ENCODE measurements at regions not wholly inside any gene's neighbourhood (a gene's known extent, or its start where the extent isn't known, plus 50 kb on each side); places are given as distances from the start of the nearest gene placed in this dataset.
"Not testable (repeated sequence)": the region's sequence is repeated elsewhere in the genome, so short reads cannot be mapped to it uniquely, and the experiment has no call there.

DNA sequence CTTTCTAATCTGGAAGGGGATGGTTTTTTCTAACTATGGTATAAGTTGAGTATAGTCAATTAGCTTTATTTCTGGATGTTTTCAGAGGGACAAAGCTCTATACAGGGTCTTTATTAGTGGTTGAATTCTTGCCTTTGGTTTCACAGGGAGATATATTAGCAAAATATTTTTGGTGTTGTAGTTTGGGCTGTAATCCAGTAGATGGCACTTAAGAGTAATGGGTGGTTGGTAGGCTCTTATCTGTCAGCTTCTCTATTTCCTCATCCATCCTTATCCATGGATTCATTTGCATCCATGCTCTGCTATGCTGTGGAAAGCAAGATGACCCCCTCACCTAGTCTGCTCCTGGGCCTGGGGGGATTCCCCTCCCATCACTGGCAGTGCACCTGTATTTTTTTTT, 363.6 kb upstream of the CYLC2 start:
- no peaks in the 10 kb centered on the region for H3K36me3 ChIP-seq (ENCODE audit: control insufficient read depth, insufficient read depth, low read length)
- H3K27ac ChIP-seq (ENCODE audit: low read length) = no peak overlapping the region
- H3K4me3 ChIP-seq (ENCODE audit: low read length) = no peak overlapping the region
- H3K27me3 ChIP-seq (ENCODE audit: control insufficient read depth, insufficient read depth, low read length) = no peaks in the 10 kb centered on the region
- DNase-seq (ENCODE audit: low read depth, low spot score) = no peak
- H3K4me1 ChIP-seq (ENCODE audit: control insufficient read depth, insufficient read depth, low read length) = no peaks in the 10 kb centered on the region
- H3K9me3 ChIP-seq (ENCODE audit: control insufficient read depth, insufficient read depth, low read length) = peaks cover 3% of the 10 kb centered on the region

GRCh38 chr9:102609461-102609860, 385.7 kb upstream of the CYLC2 start:
- H3K9me3 ChIP-seq (ENCODE audit: control insufficient read depth, insufficient read depth, low read length) = peaks cover 2% of the 10 kb centered on the region; the same call in 1 of the 2 replicates
- H3K4me3 ChIP-seq (ENCODE audit: low read length) = no peak overlapping the region
- no peak overlapping the region for H3K27ac ChIP-seq (ENCODE audit: low read length)
- no peaks in the 10 kb centered on the region for H3K4me1 ChIP-seq (ENCODE audit: control insufficient read depth, insufficient read depth, low read length)
- no peaks in the 10 kb centered on the region for H3K27me3 ChIP-seq (ENCODE audit: control insufficient read depth, insufficient read depth, low read length)
- no peaks in the 10 kb centered on the region for H3K36me3 ChIP-seq (ENCODE audit: control insufficient read depth, insufficient read depth, low read length)
- no CpG with 5 or more reads among the region's 2 CpGs for WGBS (ENCODE audit: insufficient coverage, insufficient read length)
- DNase-seq (ENCODE audit: low read depth, low spot score) = no peak

- H3K36me3 ChIP-seq (ENCODE audit: control insufficient read depth, insufficient read depth, low read length); H3K9me3 ChIP-seq (ENCODE audit: control insufficient read depth, insufficient read depth, low read length); H3K4me1 ChIP-seq (ENCODE audit: control insufficient read depth, insufficient read depth, low read length); H3K27ac ChIP-seq (ENCODE audit: low read length); H3K27me3 ChIP-seq (ENCODE audit: control insufficient read depth, insufficient read depth, low read length); DNase-seq (ENCODE audit: low read depth, low spot score); H3K4me3 ChIP-seq (ENCODE audit: low read length): not testable (repeated sequence)
- WGBS (ENCODE audit: insufficient coverage, insufficient read length) = no CpG with 5 or more reads among the region's 47 CpGs
Measured at GRCh38 chr9:102603198-102604195, 391.6 kb upstream of the CYLC2 start.

GRCh38 chr9:102594241-102594640, 400.9 kb upstream of the CYLC2 start:
- H3K9me3 ChIP-seq (ENCODE audit: control insufficient read depth, insufficient read depth, low read length) = no peaks in the 10 kb centered on the region; the same call in 1 of the 2 replicates
- H3K36me3 ChIP-seq (ENCODE audit: control insufficient read depth, insufficient read depth, low read length) = no peaks in the 10 kb centered on the region
- no peaks in the 10 kb centered on the region for H3K4me1 ChIP-seq (ENCODE audit: control insufficient read depth, insufficient read depth, low read length)
- WGBS (ENCODE audit: insufficient coverage, insufficient read length) = no CpG with 5 or more reads among the region's 3 CpGs
- no peaks in the 10 kb centered on the region for H3K27me3 ChIP-seq (ENCODE audit: control insufficient read depth, insufficient read depth, low read length)
- H3K4me3 ChIP-seq (ENCODE audit: low read length) = no peak overlapping the region
- H3K27ac ChIP-seq (ENCODE audit: low read length) = no peak overlapping the region
- no peak for DNase-seq (ENCODE audit: low read depth, low spot score)

DNA sequence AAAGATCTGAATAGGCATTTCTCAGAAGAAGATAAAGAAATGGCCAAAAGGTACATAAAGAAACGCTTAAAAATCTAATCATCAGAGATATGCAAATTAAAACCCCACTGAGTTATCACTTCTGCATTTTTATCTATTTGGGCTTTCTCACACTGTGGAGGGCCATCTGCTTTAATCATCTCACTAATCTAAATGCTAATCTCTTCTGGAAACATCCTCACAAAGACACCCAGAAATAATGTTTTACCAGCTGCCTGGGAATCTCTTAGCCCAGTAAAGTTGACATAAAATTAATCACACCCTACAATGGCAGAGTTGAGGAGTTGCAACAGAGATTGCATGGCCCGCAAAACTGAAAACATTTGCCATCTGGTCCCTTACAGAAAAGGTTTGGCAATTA, 407.9 kb upstream of the CYLC2 start:
- H3K4me3 ChIP-seq (ENCODE audit: low read length) = no peak overlapping the region
- H3K9me3 ChIP-seq (ENCODE audit: control insufficient read depth, insufficient read depth, low read length) = no peaks in the 10 kb centered on the region
- DNase-seq (ENCODE audit: low read depth, low spot score) = no peak
- no peaks in the 10 kb centered on the region for H3K27me3 ChIP-seq (ENCODE audit: control insufficient read depth, insufficient read depth, low read length)
- WGBS (ENCODE audit: insufficient coverage, insufficient read length) = no CpG with 5 or more reads among the region's 2 CpGs
- no peaks in the 10 kb centered on the region for H3K4me1 ChIP-seq (ENCODE audit: control insufficient read depth, insufficient read depth, low read length)
- no peaks in the 10 kb centered on the region for H3K36me3 ChIP-seq (ENCODE audit: control insufficient read depth, insufficient read depth, low read length)
- H3K27ac ChIP-seq (ENCODE audit: low read length) = no peak overlapping the region

DNA sequence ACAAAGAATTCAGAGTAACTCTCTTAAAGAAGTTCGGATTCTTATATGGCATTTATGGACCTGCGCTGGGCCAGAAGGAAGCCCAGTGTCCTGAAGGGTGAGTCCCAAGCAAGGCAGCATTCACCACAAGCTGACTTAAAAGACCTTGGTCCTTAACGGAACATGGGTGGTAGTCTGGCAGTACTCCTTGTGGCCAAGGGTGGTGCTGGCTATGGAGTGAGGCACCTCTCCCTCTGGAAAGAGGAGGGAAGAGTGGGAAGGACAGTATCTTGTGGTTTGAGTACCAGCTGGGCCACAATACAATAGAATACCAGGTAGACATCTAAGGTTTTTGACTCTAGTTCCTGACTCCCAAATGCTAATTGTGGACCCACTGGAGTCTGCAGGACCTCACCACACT, 425.7 kb upstream of the CYLC2 start:
- Histone ChIP-seq H3K9me3 (ENCODE audit: control insufficient read depth, insufficient read depth, low read length) (peaks cover 7% of the 10 kb centered on the region), H3K27ac (ENCODE audit: low read length) (no peak overlapping the region), H3K36me3 (ENCODE audit: control insufficient read depth, insufficient read depth, low read length) (no peaks in the 10 kb centered on the region), H3K27me3 (ENCODE audit: control insufficient read depth, insufficient read depth, low read length) (no peaks in the 10 kb centered on the region), H3K4me1 (ENCODE audit: control insufficient read depth, insufficient read depth, low read length) (no peaks in the 10 kb centered on the region), H3K4me3 (ENCODE audit: low read length) (no peak overlapping the region)
- WGBS (ENCODE audit: insufficient coverage, insufficient read length) = no CpG with 5 or more reads among the region's 3 CpGs
- DNase-seq (ENCODE audit: low read depth, low spot score) = no peak

DNA sequence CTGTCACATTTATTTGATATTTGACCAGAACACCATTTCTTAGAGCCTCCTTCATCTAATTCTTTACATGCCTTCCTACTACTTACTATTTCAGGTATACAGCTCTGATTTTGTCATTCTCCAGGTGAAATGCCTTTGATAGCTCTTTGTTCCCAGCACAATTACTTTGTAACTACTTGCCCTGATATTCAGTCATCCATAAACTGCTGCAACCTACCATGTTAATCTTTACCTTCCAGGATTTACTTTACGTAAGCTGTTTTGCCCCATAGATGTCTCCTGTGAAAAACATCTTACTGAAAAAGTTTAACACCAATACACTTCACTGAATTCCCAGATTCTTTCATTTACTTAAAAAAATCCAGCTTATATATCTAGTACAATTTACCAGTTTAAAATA, 443.8 kb upstream of the CYLC2 start:
- Histone ChIP-seq H3K27ac (ENCODE audit: low read length) (no peak overlapping the region), H3K9me3 (ENCODE audit: control insufficient read depth, insufficient read depth, low read length) (peaks cover 10% of the 10 kb centered on the region), H3K4me1 (ENCODE audit: control insufficient read depth, insufficient read depth, low read length) (no peaks in the 10 kb centered on the region), H3K36me3 (ENCODE audit: control insufficient read depth, insufficient read depth, low read length) (no peaks in the 10 kb centered on the region), H3K27me3 (ENCODE audit: control insufficient read depth, insufficient read depth, low read length) (no peaks in the 10 kb centered on the region), H3K4me3 (ENCODE audit: low read length) (no peak overlapping the region)
- no peak for DNase-seq (ENCODE audit: low read depth, low spot score)
- WGBS (ENCODE audit: insufficient coverage, insufficient read length) = no CpG with 5 or more reads among the region's 1 CpG

DNA sequence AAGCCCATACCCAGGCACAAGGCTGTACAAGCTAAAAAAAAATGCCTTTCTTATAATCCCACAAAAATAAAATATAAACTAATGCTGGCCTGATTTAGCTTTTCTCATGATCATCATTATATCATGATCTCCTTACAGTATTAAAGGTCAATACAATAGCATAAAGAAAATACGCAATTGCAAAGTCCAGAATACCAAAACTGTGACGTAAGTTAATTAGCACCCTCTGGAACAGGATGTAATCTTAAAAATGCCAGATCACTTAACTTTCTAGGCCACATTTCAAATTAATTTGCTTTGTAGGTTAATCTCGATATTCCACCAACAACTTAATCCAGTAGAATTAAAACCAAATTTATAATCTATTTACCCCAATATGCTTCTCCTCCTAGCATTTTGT, 444.2 kb upstream of the CYLC2 start:
- no peak for DNase-seq (ENCODE audit: low read depth, low spot score)
- Histone ChIP-seq H3K36me3 (ENCODE audit: control insufficient read depth, insufficient read depth, low read length) (no peaks in the 10 kb centered on the region), H3K27ac (ENCODE audit: low read length) (no peak overlapping the region), H3K4me1 (ENCODE audit: control insufficient read depth, insufficient read depth, low read length) (no peaks in the 10 kb centered on the region), H3K27me3 (ENCODE audit: control insufficient read depth, insufficient read depth, low read length) (no peaks in the 10 kb centered on the region), H3K9me3 (ENCODE audit: control insufficient read depth, insufficient read depth, low read length) (peaks cover 10% of the 10 kb centered on the region), H3K4me3 (ENCODE audit: low read length) (no peak overlapping the region)
- WGBS (ENCODE audit: insufficient coverage, insufficient read length) = 100% methylated on average over 1 of the region's 3 CpGs

- Histone ChIP-seq H3K27me3 (ENCODE audit: control insufficient read depth, insufficient read depth, low read length) (no peaks in the 10 kb centered on the region), H3K27ac (ENCODE audit: low read length) (no peak overlapping the region), H3K4me3 (ENCODE audit: low read length) (no peak overlapping the region), H3K36me3 (ENCODE audit: control insufficient read depth, insufficient read depth, low read length) (no peaks in the 10 kb centered on the region), H3K4me1 (ENCODE audit: control insufficient read depth, insufficient read depth, low read length) (no peaks in the 10 kb centered on the region), H3K9me3 (ENCODE audit: control insufficient read depth, insufficient read depth, low read length) (peaks cover 10% of the 10 kb centered on the region)
- no peak for DNase-seq (ENCODE audit: low read depth, low spot score)
Measured at GRCh38 chr9:102550266-102550665, 444.9 kb upstream of the CYLC2 start.

DNA sequence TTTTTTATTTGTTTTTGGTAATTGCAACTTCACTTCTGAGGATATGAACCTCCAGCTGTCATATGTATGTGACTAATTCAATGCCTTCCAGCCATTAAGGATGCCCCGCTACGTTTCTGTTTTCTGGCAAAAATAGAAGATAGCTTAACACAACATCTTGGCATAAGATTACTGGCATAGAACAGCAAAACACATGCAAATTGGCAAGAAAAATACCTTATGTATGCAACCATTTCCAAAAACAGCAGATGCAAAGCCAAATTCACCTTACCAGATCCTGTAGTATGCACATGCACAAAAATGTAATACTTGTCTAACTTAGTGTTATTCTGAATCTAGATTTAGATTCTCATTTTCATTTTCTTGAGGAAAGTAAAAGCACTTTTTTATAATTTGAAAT, 461.1 kb upstream of the CYLC2 start:
- Histone ChIP-seq H3K9me3 (ENCODE audit: control insufficient read depth, insufficient read depth, low read length) (no peaks in the 10 kb centered on the region; the same call in 1 of the 2 replicates), H3K27me3 (ENCODE audit: control insufficient read depth, insufficient read depth, low read length) (no peaks in the 10 kb centered on the region), H3K4me1 (ENCODE audit: control insufficient read depth, insufficient read depth, low read length) (no peaks in the 10 kb centered on the region), H3K4me3 (ENCODE audit: low read length) (no peak overlapping the region), H3K27ac (ENCODE audit: low read length) (no peak overlapping the region), H3K36me3 (ENCODE audit: control insufficient read depth, insufficient read depth, low read length) (no peaks in the 10 kb centered on the region)
- DNase-seq (ENCODE audit: low read depth, low spot score) = no peak
- no CpG with 5 or more reads among the region's 2 CpGs for WGBS (ENCODE audit: insufficient coverage, insufficient read length)
